LNCaP clone FGC (cell line): ENCODE measurements at regions not wholly inside any gene's neighbourhood (a gene's known extent, or its start where the extent isn't known, plus 50 kb on each side); places are given as distances from the start of the nearest gene placed in this dataset.

Experiments
- DNase-seq: peaks from one replicate; pipeline ENCODE4 v3.0.0-alpha.2; 2011; ENCODE audit warnings: low read depth
- H3K4me3 ChIP-seq: 2 replicates; pipeline ENCODE4 v1.5.1; 2011; ENCODE audit warnings: mild to moderate bottlenecking, low read depth, low read length, control low read depth
- TF ChIP-seq, protein P1 (sequence below): IDR thresholded peaks from 2 replicates; pipeline ENCODE4 v1.5.1; 2012; ENCODE audit warnings: mild to moderate bottlenecking; ENCODE audit not compliant: control insufficient read depth, insufficient read depth; ENCODE audit errors: extremely low read depth

DNA sequence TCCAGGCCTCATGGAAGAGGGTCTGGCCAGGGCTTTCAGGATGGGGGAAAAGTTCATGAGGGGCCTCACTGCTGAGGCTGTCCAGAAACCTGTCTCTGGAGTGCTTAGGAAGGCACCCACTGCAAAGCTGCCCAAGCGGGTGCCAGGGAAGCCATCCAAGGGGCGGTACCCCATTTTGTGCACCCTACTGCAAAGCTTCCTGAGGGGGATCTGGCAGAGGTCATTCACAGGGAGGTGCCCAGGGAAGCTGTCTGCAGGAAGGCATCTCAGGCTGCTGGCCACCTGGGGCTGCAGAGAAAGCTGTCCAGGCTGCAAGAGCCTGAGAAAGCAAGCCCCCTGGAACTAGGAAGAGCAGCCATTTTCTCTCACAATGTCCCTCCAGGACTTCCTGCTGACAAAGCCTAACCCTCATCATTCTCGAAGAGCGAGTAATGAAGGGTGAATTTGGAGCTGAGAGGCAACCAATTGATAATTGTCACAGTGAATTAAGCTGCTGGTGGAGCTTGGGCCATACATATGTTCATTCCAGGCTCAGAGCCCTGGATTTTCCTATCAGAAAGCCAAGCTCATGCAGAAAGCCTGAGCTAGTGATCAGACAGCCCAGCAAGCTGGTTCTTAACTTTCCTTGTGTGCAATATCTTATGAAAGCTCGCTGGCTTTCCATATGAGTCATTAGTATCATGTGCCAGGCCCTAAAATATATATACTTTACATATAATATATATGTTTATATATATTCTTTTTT is 62.2 kb upstream of the SLC22A16 start:
- no peak for DNase-seq
- TF ChIP-seq, protein P1, sequence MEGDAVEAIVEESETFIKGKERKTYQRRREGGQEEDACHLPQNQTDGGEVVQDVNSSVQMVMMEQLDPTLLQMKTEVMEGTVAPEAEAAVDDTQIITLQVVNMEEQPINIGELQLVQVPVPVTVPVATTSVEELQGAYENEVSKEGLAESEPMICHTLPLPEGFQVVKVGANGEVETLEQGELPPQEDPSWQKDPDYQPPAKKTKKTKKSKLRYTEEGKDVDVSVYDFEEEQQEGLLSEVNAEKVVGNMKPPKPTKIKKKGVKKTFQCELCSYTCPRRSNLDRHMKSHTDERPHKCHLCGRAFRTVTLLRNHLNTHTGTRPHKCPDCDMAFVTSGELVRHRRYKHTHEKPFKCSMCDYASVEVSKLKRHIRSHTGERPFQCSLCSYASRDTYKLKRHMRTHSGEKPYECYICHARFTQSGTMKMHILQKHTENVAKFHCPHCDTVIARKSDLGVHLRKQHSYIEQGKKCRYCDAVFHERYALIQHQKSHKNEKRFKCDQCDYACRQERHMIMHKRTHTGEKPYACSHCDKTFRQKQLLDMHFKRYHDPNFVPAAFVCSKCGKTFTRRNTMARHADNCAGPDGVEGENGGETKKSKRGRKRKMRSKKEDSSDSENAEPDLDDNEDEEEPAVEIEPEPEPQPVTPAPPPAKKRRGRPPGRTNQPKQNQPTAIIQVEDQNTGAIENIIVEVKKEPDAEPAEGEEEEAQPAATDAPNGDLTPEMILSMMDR, result no peak

GRCh38 chr6:110537208-110538123 is 61.1 kb upstream of the SLC22A16 start:
- no peak overlapping the region for H3K4me3 ChIP-seq
- no peak for DNase-seq
- TF ChIP-seq, protein P1, result no peak

More for the DNA sequence above, 62.2 kb upstream of the SLC22A16 start:
- H3K4me3 ChIP-seq, result no peak overlapping the region

- DNase-seq, result peak; percentile 85
- H3K4me3 ChIP-seq, result no peak overlapping the region
- TF ChIP-seq, protein P1, result no peak
Measured at GRCh38 chr6:110534731-110535492, 58.5 kb upstream of the SLC22A16 start.

- DNase-seq, result no peak
- TF ChIP-seq, protein P1, result no peak
- no peak overlapping the region for H3K4me3 ChIP-seq
Measured at GRCh38 chr6:110532431-110532830, 56.0 kb upstream of the SLC22A16 start.

GRCh38 chr6:110530671-110531070 is 54.3 kb upstream of the SLC22A16 start:
- DNase-seq, result no peak
- H3K4me3 ChIP-seq, result no peak overlapping the region
- TF ChIP-seq, protein P1, result no peak

GRCh38 chr6:110529907-110530306 is 53.5 kb upstream of the SLC22A16 start:
- no peak overlapping the region for H3K4me3 ChIP-seq
- TF ChIP-seq, protein P1, result no peak
- no peak for DNase-seq
